NCI-H146 treated with DMSO at 0.1 percent for 48 hours (cell line): ENCODE measurements at regions not wholly inside any gene's neighbourhood (a gene's known extent, or its start where the extent isn't known, plus 50 kb on each side); places are given as distances from the start of the nearest gene placed in this dataset.

ENCODE experiments used
- DNase-seq: peaks from one replicate; lab custom pipeline; 2025; ENCODE audit not compliant: unreplicated experiment; lab: John Stamatoyannopoulos, UW

DNA sequence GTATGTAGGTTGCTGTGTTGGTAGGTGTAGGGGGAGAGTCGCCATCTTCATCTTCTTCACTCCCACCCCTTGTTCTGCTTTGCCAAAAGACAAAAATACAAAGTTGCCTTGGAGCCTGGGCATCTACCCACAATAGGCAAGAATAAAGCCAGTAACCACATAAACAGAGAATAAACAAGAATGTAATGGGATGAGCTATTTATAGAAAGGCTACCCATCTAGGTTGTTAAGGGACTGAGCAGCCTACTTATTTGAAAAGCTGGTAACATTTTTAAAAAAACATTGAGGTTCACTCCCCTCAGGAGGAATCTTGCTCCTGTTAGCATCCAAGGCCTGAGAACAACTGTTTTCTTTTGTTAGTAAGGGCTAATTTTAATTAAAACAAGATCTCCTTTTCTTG is 301.4 kb upstream of the STXBP5 start:
- DNase-seq: no peak

- no peak for DNase-seq
Observed at GRCh38 chr6:146903451-146903850, 300.8 kb upstream of the STXBP5 start.

GRCh38 chr6:146904596-146904995 is 299.6 kb upstream of the STXBP5 start:
- DNase-seq: no peak

- DNase-seq: peak; percentile 91
Observed at GRCh38 chr6:146905181-146905704, 299.0 kb upstream of the STXBP5 start.

- DNase-seq: no peak
Observed at GRCh38 chr6:146908786-146909185, 295.4 kb upstream of the STXBP5 start.

DNA sequence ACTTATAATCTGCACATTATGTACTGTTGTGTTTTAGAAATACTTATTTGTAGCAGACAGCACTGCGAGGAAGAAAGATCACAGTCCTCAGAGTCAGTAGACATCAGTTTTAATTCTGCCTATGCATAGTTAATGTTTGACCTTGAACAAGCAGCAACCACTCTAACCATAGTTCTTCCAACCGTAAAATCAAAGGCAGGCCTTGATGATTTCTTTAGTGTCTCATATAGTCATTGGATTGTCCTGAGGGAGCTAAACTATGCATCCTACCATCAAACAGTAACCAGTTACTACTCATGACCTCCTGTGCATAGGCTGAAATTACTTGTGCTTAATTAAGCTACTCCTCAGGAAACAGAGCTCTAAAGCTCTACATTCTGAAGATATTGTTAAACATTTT is 294.8 kb upstream of the STXBP5 start:
- no peak for DNase-seq

DNA sequence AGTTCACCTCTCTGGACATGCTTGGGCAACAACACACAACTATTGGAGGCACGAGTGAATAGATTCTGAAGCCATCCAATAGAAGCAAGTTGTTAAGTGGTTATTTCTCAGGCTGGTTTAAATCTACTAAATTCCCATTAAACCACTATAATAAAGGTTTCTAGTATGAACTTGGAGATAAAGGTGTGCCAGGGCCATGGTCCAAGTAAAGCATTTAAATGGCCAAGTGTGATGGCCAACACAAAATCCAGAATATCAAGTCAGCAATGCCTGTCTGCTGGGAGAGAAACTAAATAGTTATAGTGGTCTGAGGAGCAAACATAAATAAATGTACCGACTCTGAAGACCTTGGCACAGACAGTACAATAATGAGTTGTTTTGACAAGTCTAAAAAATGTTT is 294.3 kb upstream of the STXBP5 start:
- DNase-seq: no peak

- DNase-seq: no peak
Observed at GRCh38 chr6:146910611-146911010, 293.6 kb upstream of the STXBP5 start.

DNA sequence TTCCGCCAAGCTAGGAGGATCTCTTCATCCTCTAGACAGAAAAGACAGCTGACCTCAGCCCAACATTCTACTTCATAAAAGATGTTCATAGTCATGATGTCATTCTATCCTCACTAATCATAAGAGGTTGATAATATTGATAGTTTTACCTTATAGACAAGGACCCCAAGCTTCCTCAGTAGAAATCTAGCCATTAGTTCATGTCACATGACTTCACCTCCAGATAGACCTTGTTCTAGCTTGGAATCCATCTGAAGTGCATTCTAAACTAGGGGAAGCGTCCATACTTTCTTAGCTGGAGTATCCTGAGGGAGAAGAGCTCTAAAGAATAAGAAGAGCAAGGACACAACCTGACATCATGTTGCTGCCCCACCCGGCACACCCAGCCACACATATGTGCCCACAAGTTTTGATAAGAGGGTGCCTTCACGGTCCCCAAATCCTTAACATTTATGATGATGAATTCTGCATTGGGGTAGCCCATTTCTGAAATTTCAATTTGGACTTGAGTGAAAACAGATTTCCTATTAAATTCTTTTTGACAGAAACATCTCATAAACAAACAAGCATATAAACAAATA is 292.5 kb upstream of the STXBP5 start:
- DNase-seq: no peak

DNA sequence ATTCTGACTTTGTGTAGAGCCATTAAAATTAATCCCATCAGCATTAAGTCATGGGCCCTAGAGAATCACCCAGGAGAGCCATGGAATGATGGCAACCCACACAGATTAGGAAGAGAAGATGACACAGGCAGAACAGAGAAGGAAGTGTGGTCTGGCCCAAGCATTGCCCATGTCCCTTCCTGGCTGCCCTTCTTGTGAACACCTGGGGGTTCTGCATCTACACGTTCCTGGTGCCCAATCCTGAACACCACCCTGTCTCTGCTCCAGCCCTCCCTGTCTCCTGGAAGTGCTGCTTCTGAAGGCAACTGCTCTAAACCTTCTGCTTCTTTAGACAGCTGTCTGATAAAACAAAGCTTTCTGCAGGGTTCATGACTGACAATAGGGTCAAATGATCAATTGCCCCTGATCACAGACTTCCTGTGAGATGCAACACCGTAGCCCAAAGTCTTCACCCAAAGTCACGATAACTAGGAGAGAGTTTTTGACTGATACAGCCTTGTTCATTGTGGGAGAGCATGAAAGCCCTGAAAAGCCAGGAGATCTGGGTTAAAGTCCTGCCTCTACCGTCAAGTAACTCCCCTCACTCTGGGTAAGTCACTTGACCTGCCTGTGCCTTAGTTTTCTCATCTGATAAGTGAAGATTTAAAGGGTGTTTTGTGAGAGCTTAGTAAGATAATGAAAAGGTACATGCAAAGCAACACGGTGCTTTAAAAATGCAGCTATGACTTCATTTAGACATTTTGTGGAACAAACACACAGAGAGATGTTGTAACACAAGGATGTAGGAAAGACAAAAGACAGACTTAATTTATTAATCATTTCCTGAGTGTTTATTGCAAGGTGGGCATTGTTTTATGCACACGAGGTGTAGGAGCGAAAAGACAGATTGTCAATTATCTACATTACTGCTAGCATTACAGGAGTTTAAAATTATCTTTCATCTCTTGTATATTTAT is 291.2 kb upstream of the STXBP5 start:
- no peak for DNase-seq

- DNase-seq: no peak
Observed at GRCh38 chr6:146913842-146914488, 290.3 kb upstream of the STXBP5 start.

DNA sequence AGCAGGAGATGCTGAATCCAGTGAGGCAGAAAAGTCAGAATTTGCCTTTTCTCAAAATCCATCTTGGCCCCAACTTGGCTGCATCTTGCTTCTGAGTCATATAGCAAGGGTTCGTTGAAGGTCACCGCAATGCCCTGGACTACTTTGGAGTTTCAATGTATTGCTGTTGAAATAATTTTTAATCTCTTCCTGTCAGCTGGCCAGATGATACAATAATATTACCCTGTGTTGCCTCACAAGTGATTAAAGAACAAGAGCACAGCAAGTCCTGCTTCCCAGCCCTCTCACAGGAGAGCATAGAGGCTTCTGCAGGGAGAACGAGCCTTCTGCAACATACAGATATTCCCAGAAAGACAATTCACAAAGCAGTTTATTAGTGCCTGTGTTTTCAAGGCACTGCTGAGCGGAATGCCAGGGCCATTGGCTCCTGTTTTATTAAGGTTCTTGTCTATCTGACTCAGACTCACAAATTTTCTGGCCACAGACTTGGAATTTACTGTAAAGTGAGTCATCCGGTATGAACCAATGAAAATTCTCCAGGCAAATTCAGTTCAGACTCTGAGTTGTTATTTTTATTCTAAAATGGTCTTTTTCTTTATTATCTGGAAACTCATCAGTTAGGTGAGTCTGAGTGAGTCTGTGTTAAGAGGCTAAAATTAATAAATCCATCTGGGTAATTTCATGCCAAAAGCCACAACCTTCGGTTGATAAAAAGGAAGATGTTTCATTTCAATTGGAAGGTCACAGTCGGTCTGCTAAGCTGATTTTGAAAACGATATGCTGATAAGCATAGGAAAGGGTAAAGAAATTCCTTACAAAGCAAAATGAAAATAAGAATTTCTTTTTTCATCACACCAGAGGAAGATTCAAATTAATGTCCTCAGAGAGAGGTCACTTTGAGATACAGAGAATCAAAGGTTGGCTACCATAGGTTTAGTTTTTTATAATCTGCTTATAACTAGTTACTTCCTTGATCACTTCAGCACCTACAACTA is 289.4 kb upstream of the STXBP5 start:
- DNase-seq: no peak

DNA sequence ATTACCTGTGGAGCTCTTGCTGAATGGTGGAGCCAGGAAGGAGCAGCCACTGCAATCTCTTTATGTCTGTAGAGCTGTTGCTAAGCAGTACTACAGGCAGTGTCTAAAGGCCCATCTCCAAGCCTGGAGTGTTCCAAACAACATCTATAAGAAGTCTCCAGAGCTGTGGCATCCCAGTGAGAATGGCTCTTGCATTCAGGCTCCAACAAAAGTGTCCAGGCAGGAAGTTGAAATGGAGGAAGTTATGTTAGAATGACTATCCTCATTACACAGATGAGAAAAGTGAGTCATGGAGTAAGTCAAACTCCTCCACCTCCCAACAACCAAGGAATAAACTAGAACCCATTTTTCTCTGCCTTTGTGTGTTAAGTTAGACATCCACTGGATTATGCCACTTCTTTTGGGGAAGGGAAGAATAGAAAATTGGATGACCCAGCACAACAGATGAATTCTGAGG is 288.5 kb upstream of the STXBP5 start:
- no peak for DNase-seq

GRCh38 chr6:146916435-146917025 is 287.7 kb upstream of the STXBP5 start:
- no peak for DNase-seq

GRCh38 chr6:146917182-146917581 is 287.0 kb upstream of the STXBP5 start:
- no peak for DNase-seq

GRCh38 chr6:146917979-146918378 is 286.2 kb upstream of the STXBP5 start:
- no peak for DNase-seq

GRCh38 chr6:146919017-146919416 is 285.2 kb upstream of the STXBP5 start:
- DNase-seq: no peak

GRCh38 chr6:146923205-146923833 is 280.9 kb upstream of the STXBP5 start:
- DNase-seq: no peak

DNA sequence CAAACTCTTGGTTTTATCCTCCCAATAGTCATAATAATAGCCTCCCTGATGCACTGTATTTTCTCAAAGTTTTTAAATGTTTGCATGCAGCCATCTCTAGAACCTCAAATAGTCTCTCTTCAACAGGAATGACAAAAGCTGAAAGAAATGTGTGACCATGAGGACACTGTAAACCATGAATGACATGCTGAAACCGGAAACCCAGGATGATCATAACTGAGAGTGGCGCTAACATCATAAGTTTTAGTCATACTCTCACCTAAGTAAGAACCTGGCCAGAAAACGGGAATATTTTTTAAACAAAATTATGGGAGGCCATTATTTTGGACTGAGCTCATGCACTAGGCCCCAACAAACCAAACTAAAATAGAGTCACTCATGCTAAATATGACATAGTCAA is 278.4 kb upstream of the STXBP5 start:
- DNase-seq: no peak

- no peak for DNase-seq
Observed at GRCh38 chr6:146928503-146928902, 275.7 kb upstream of the STXBP5 start.
